SJSA1 (cell line): ENCODE measurements at regions not wholly inside any gene's neighbourhood (a gene's known extent, or its start where the extent isn't known, plus 50 kb on each side); places are given as distances from the start of the nearest gene placed in this dataset.
A peak's percentile ranks its signal among the peaks of the same experiment; 100 is the strongest.

Experiments
- DNase-seq, 2 experiments: peaks; one replicate each; pipeline ENCODE4 v3.0.0-alpha.2; 2015 to 2020; ENCODE audit warnings: low spot score in 2 of 2, low read depth in 1 of 2
- H3K27ac ChIP-seq: fragments of 250-450 bp; sonication (Bioruptor Pico); 2 replicates; pipeline ENCODE4 v1.5.1; 2020; ENCODE audit warnings: mild to moderate bottlenecking, moderate library complexity
- H3K27me3 ChIP-seq: fragments of 250-450 bp; sonication (Bioruptor Pico); replicated peaks from 2 replicates; pipeline ENCODE4 v1.5.1; 2020; ENCODE audit warnings: mild to moderate bottlenecking, moderate library complexity
- H3K36me3 ChIP-seq: fragments of 250-450 bp; sonication (Bioruptor Pico); 2 replicates; pipeline ENCODE4 v1.5.1; 2020; ENCODE audit warnings: mild to moderate bottlenecking
- H3K4me1 ChIP-seq: fragments of 250-450 bp; sonication (Bioruptor Pico); replicated peaks from 2 replicates; pipeline ENCODE4 v1.6.1; 2021; ENCODE audit warnings: mild to moderate bottlenecking
- H3K4me3 ChIP-seq: fragments of 250-450 bp; sonication (Bioruptor Pico); 2 replicates; pipeline ENCODE4 v1.5.1; 2020; ENCODE audit warnings: mild to moderate bottlenecking
- H3K9me3 ChIP-seq: fragments of 250-450 bp; sonication (Bioruptor Pico); replicated peaks from 2 replicates; pipeline ENCODE4 v1.5.1; 2020; ENCODE audit warnings: mild to moderate bottlenecking

DNA sequence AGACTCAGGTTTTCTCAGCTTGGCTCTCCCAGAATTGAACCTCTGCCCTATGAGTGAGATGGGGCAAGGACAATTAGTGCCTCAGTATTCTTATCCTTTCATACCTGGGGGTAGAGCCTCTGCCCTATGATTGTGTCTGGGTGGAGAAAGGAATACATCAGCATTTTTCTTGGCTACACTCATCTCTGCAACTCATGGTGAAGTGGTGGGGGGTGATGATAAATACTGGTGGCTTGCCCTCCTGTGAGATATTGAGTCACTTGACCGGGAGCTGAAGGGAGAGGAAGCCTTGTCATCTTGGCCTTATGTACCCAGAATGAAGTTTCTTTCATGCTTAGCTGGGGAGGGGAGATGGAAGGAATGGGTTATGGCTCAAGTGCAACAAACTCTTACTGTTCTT, 71.3 kb upstream of the ENOX2 start:
- no peaks in the 10 kb centered on the region for H3K9me3 ChIP-seq
- H3K4me3 ChIP-seq = no peak overlapping the region
- H3K36me3 ChIP-seq = no peaks in the 10 kb centered on the region
- H3K27me3 ChIP-seq = no peaks in the 10 kb centered on the region
- DNase-seq = no peak
- no peak overlapping the region for H3K27ac ChIP-seq
- H3K4me1 ChIP-seq = no peaks in the 10 kb centered on the region

DNA sequence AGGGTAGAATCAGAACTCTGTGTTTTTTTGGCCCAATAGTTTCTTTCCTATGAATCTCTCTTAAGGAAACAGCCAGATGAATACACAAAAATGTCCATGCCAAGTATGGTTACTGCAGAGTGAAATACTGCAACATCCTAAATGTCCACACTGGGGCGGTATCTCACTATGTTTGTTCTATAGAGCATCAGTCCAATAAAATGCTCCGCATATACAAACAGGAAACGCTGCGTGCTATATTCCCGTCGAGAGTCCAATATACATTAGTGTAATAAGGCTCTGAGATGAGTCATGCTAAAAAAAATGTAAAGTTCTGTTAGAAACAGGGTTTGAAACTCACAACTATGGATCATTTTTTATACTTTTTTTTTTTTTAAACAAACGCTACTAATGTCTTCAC, 72.9 kb upstream of the ENOX2 start:
- Histone ChIP-seq H3K4me3 (no peak overlapping the region), H3K36me3 (no peaks in the 10 kb centered on the region), H3K27ac (no peak overlapping the region), H3K4me1 (no peaks in the 10 kb centered on the region), H3K9me3 (no peaks in the 10 kb centered on the region), H3K27me3 (no peaks in the 10 kb centered on the region)
- peak; percentile 7 to 37 for DNase-seq

DNA sequence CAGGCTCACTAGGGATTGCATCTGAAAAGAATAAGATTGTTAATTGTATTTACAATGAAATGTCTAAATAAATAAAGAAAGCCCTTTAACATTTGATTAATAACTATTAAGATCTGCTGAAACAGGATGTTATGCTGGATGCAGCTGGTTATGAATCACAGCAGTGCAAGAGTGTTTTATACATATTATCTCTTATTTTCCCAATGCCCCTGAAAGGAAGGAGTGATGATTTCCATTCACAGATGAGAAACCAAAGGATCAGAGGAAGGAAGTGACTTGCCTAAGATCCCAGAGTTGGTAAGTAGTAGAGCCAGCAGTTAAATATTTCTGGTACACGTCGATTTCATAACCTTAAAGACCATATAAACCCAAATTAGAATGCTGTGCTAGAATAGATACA, 76.3 kb upstream of the ARHGAP36 start:
- H3K4me1 ChIP-seq = no peaks in the 10 kb centered on the region
- H3K36me3 ChIP-seq = no peaks in the 10 kb centered on the region
- H3K27ac ChIP-seq = no peak overlapping the region
- no peaks in the 10 kb centered on the region for H3K27me3 ChIP-seq
- no peak overlapping the region for H3K4me3 ChIP-seq
- DNase-seq = no peak
- H3K9me3 ChIP-seq = no peaks in the 10 kb centered on the region

DNA sequence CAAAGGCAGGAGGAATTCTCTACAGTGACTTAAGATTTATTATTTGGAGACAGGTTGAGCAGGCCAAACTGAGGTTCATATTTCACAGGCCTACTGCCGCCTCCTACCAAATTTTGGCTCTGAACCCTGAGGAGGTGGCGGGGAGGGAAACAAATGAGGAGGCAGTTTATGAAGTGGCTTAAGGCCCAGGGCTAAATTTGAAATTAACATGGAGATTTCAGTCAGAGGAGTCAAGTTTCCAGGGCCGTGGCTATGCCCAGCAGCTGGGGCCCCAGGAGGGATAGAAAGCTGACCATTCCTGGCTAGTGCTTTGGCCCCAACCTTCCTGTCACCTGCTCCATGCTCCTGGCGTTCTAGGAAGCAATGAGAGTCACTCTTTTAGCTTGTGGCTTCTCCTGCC, 73.4 kb upstream of the ARHGAP36 start:
- DNase-seq = no peak
- Histone ChIP-seq H3K36me3 (no peaks in the 10 kb centered on the region), H3K4me1 (no peaks in the 10 kb centered on the region), H3K27ac (no peak overlapping the region), H3K9me3 (no peaks in the 10 kb centered on the region), H3K27me3 (no peaks in the 10 kb centered on the region), H3K4me3 (no peak overlapping the region)

DNA sequence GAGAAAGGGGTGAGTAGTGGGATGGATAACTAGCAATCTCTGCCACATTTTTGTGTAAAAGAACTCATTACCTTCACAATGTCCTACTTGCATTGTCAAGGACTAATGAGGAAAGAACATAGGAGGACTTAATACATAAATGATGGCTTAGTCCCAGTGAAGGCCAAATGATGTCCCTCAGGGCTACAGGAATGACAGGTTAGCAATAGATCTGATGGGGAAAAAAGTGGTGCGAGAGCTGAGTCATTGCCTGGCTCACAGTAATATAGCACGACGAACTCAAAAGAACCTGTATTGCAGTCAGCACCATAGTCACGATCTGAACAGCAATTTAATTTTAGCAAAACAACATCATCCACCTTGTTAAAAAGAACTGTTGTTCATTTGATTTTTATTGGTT, 70.9 kb upstream of the ARHGAP36 start:
- Histone ChIP-seq H3K9me3 (no peaks in the 10 kb centered on the region), H3K4me1 (no peaks in the 10 kb centered on the region), H3K4me3 (no peak overlapping the region), H3K27ac (no peak overlapping the region), H3K27me3 (no peaks in the 10 kb centered on the region), H3K36me3 (no peaks in the 10 kb centered on the region)
- no peak for DNase-seq

DNA sequence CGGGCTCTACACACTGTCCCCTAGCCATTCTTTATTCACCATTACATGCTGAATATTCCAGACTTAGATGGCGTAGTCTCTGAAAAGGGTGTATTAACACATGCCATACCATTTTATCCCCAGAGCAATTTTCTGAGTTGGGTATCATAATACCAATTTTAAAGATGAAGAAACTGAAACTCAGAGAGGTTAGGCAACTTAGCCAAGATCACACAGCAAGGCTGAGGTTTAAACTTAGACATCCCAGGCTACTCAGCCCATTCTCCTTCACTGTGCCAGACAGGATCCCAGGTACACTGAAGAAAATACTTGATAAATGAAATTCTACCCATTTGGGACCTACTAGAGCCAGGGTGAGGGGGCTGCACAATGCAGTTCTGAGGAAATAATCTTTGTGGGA, 67.4 kb upstream of the ARHGAP36 start:
- Histone ChIP-seq H3K9me3 (no peaks in the 10 kb centered on the region), H3K4me3 (no peak overlapping the region), H3K36me3 (no peaks in the 10 kb centered on the region), H3K27ac (no peak overlapping the region), H3K27me3 (no peaks in the 10 kb centered on the region), H3K4me1 (no peaks in the 10 kb centered on the region)
- no peak for DNase-seq

DNA sequence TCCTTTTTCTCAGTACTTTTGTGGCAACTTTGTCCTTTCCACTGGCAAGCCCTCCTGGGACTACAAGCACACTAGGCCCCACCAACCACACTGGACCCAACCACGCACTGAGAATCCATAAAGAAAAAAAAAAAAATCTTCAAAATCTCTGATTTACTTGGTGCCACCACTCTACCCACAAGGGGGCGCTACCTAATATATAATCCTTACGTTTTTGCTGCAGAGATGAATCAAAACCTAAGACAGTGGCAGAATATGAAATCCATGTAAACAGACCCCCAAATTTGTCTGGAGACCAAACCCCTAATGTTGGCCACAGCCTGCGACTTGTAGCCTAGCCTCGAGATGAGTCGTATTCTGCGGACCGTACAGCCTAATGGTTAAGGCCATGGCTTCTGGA, 63.5 kb upstream of the ARHGAP36 start:
- peak in 1 of 2 experiments; percentile 1 for DNase-seq
- no peaks in the 10 kb centered on the region for H3K36me3 ChIP-seq
- H3K4me1 ChIP-seq = no peaks in the 10 kb centered on the region
- no peaks in the 10 kb centered on the region for H3K9me3 ChIP-seq
- no peak overlapping the region for H3K27ac ChIP-seq
- no peak overlapping the region for H3K4me3 ChIP-seq
- H3K27me3 ChIP-seq = no peaks in the 10 kb centered on the region

DNA sequence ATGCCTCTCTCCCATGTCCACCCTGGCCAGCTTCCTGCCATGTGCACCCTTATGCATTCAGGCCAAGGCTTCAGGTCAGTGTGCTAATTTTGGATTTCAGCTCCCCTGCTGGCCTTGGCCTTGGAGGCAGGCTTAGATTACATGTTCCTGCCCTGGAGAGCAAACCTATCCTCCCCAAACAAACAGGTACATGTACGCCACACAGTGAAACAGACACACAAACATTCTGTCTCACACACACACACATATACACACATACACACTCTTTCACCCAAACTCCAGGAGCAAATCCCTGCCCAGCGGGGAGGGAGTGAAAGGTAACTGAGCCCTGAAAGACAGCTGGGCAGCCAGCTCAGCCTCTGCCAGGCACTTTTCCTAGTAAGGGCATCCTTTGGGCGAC, 62.7 kb upstream of the ARHGAP36 start:
- no peak overlapping the region for H3K27ac ChIP-seq
- no peak overlapping the region for H3K4me3 ChIP-seq
- DNase-seq = no peak
- no peaks in the 10 kb centered on the region for H3K9me3 ChIP-seq
- no peaks in the 10 kb centered on the region for H3K4me1 ChIP-seq
- H3K36me3 ChIP-seq = no peaks in the 10 kb centered on the region
- no peaks in the 10 kb centered on the region for H3K27me3 ChIP-seq

DNA sequence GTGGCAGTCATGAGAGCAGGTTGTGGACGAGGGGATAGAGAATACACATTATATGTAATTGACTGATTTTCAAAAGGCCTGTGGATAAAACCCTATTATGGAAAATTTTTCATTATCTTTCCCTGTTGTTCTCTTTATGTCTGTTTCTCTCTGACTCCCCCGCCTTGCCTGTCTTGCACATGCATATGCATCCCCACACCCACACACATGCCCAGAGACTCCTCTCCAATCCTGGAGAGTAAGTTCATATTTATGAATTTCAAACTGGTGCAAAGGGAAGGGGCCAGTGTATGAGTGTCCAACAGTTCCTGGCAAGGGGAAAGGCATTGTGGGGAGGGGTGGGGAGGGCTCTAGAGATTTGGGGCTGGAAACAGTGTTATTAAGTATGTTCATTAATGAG, 60.8 kb upstream of the ARHGAP36 start:
- no peaks in the 10 kb centered on the region for H3K9me3 ChIP-seq
- no peaks in the 10 kb centered on the region for H3K36me3 ChIP-seq
- no peaks in the 10 kb centered on the region for H3K27me3 ChIP-seq
- H3K4me1 ChIP-seq = no peaks in the 10 kb centered on the region
- H3K27ac ChIP-seq = no peak overlapping the region
- H3K4me3 ChIP-seq = no peak overlapping the region
- no peak for DNase-seq

DNA sequence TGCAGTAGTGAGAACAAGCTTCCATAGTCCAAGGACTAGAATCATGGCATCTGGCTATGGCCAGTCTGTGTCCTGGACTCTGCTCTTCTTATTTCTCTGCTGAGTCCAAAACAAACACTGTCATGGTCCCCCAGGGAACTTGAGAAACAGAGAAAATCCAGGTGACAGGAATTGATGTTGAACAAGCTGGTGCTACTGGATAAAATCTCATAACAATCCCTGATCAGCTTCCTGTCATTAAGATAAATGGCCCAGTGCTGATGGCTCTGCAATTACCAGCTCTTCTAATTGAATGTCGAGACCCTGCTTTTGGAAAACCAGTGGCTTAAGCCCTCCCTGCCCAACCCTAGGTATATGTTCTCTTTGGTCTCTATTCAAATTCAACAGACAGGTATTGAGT, 58.8 kb upstream of the ARHGAP36 start:
- no peak for DNase-seq
- no peak overlapping the region for H3K27ac ChIP-seq
- H3K27me3 ChIP-seq = no peaks in the 10 kb centered on the region
- H3K4me3 ChIP-seq = no peak overlapping the region
- no peaks in the 10 kb centered on the region for H3K4me1 ChIP-seq
- no peaks in the 10 kb centered on the region for H3K9me3 ChIP-seq
- H3K36me3 ChIP-seq = no peaks in the 10 kb centered on the region
